Parathyroid adenoma (tissue), 2 donors: ENCODE measurements at regions not wholly inside any gene's neighbourhood (a gene's known extent, or its start where the extent isn't known, plus 50 kb on each side); places are given as distances from the start of the nearest gene placed in this dataset.

Source experiments
- H2AFZ ChIP-seq: fragments of 300-600 bp; sonication (generic); one replicate; pipeline ENCODE4 v1.7.0; 2017; ENCODE audit warnings: antibody characterized with exemption, mild to moderate bottlenecking
- H3K27ac ChIP-seq: fragments of 300-600 bp; sonication (generic); one replicate; pipeline ENCODE4 v1.7.0; 2017
- H3K27me3 ChIP-seq: fragments of 300-600 bp; sonication (generic); one replicate; pipeline ENCODE4 v1.7.0; 2017; ENCODE audit warnings: low read length; ENCODE audit not compliant: control insufficient read depth, insufficient read depth
- H3K36me3 ChIP-seq: fragments of 300-600 bp; sonication (generic); one replicate; pipeline ENCODE4 v1.7.0; 2017; ENCODE audit warnings: low read length; ENCODE audit not compliant: control insufficient read depth, insufficient read depth
- H3K4me1 ChIP-seq: fragments of 300-600 bp; sonication (generic); one replicate; pipeline ENCODE4 v1.7.0; 2017; ENCODE audit warnings: control low read depth
- H3K4me2 ChIP-seq: fragments of 300-600 bp; sonication (generic); one replicate; pipeline ENCODE4 v1.7.0; 2017; ENCODE audit warnings: low read length
- H3K4me3 ChIP-seq: fragments of 300-600 bp; sonication (generic); one replicate; pipeline ENCODE4 v1.7.0; 2017; ENCODE audit warnings: low read depth, low read length
- H3K79me2 ChIP-seq: fragments of 300-600 bp; sonication (generic); one replicate; pipeline ENCODE4 v1.7.0; 2017; ENCODE audit warnings: control low read depth
- H3K9ac ChIP-seq: fragments of 300-600 bp; sonication (generic); one replicate; pipeline ENCODE4 v1.7.0; 2017; ENCODE audit warnings: mild to moderate bottlenecking
- H3K9me3 ChIP-seq: fragments of 300-600 bp; sonication (generic); one replicate; pipeline ENCODE4 v1.7.0; 2017; ENCODE audit warnings: low read length; ENCODE audit not compliant: control insufficient read depth
- TF ChIP-seq, protein P1 (sequence below): fragments of 300-600 bp; sonication (generic); IDR thresholded peaks from one replicate; pipeline ENCODE4 v1.7.0; 2017; ENCODE audit warnings: antibody characterized with exemption, mild to moderate bottlenecking
- donor health status: primary hyperparathyroidism.

DNA sequence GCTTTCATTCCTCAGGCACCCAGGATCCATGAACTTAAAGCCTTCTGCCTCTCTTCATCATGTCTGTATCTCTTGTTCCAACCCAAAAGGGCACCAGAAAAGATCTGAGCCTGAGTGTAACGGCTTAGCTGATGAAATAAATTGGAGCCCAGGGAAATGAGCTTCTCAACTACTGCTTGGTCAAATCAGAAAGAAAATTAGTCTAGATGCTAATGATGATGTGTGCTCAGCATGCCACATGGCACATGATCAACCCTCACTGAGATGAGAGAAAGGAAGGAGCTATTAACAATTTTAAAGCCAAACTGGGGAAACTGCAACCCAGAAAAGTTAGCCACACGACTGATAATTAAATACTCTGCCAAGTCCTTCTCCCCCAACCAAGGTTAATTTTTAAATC is 325.7 kb downstream of the CNTN3 start:
- no peaks in the 10 kb centered on the region for H3K4me1 ChIP-seq
- H3K27ac ChIP-seq: no peak overlapping the region
- H3K79me2 ChIP-seq: no peaks in the 10 kb centered on the region
- H3K9ac ChIP-seq: no peak overlapping the region
- TF ChIP-seq, protein P1, sequence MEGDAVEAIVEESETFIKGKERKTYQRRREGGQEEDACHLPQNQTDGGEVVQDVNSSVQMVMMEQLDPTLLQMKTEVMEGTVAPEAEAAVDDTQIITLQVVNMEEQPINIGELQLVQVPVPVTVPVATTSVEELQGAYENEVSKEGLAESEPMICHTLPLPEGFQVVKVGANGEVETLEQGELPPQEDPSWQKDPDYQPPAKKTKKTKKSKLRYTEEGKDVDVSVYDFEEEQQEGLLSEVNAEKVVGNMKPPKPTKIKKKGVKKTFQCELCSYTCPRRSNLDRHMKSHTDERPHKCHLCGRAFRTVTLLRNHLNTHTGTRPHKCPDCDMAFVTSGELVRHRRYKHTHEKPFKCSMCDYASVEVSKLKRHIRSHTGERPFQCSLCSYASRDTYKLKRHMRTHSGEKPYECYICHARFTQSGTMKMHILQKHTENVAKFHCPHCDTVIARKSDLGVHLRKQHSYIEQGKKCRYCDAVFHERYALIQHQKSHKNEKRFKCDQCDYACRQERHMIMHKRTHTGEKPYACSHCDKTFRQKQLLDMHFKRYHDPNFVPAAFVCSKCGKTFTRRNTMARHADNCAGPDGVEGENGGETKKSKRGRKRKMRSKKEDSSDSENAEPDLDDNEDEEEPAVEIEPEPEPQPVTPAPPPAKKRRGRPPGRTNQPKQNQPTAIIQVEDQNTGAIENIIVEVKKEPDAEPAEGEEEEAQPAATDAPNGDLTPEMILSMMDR: no peak
- no peak overlapping the region for H3K4me2 ChIP-seq
- no peak overlapping the region for H3K4me3 ChIP-seq
- H3K9me3 ChIP-seq: no peaks in the 10 kb centered on the region
- H3K36me3 ChIP-seq: no peaks in the 10 kb centered on the region
- H2AFZ ChIP-seq: no peak overlapping the region
- H3K27me3 ChIP-seq: no peaks in the 10 kb centered on the region

DNA sequence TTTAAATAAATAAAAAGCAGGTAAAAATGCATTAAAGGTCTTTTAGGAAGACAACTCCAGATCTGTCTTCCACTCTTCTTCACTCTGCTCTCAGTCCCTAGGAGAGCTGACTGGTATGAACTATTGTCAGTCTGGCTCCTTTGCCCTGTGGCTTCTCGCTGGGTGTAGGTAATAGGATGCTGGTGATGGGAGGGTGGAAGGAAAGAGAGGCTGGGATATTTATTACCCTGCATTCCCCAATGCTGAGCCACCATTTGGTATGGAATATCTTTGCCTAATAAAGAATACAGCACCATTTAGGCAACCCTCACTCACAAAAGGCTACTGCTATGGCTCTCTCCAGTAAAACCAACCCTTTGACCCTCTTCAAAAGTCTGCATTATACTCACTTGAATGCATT is 326.9 kb downstream of the CNTN3 start:
- Histone ChIP-seq H3K9ac (no peak overlapping the region), H3K4me2 (no peak overlapping the region), H3K27me3 (no peaks in the 10 kb centered on the region), H2AFZ (no peak overlapping the region), H3K9me3 (no peaks in the 10 kb centered on the region), H3K36me3 (no peaks in the 10 kb centered on the region), H3K4me3 (no peak overlapping the region), H3K4me1 (no peaks in the 10 kb centered on the region), H3K27ac (no peak overlapping the region), H3K79me2 (no peaks in the 10 kb centered on the region)
- TF ChIP-seq, protein P1: no peak

DNA sequence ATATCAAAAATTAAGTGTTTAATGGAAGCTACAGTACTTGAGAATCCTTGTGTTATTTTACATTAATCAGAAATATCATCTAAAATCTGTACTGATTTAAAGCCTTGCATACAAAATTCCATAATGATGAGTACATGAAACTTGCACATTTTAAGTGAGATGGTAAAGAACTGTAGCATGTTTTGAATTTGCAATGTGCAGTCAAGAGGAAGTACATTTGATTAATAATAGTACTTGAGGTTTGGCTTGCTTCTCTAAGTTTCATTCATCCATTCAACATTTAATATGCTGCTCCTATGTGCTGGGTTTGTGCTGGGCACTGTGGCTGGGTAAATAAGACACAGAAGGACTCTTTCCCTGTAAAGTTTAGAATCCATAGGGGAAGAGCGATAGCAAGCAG is 332.3 kb downstream of the CNTN3 start:
- H2AFZ ChIP-seq: no peak overlapping the region
- no peak overlapping the region for H3K9ac ChIP-seq
- H3K27ac ChIP-seq: no peak overlapping the region
- no peak overlapping the region for H3K4me2 ChIP-seq
- no peaks in the 10 kb centered on the region for H3K4me1 ChIP-seq
- no peaks in the 10 kb centered on the region for H3K27me3 ChIP-seq
- TF ChIP-seq, protein P1: no peak
- no peaks in the 10 kb centered on the region for H3K79me2 ChIP-seq
- H3K9me3 ChIP-seq: no peaks in the 10 kb centered on the region
- H3K4me3 ChIP-seq: no peak overlapping the region
- H3K36me3 ChIP-seq: no peaks in the 10 kb centered on the region

DNA sequence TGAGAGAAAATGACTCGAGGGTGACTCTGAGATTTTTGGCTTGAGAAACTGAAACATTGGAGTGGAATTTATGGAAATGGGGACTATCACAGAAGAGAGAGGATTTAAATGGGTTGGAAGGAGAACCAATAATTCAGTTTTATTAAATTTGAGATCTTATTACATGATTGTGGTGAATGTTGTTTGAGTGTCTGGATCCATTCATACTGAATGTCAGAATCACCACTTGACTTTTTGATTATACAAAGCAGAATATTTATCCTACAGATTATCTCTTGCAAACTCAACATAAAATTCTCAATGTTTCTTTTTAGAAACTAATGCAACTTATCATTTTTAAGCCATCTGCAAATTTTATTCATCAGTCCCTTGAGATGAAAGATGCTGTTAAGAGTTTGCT is 332.8 kb downstream of the CNTN3 start:
- no peak overlapping the region for H3K4me2 ChIP-seq
- H3K4me1 ChIP-seq: no peaks in the 10 kb centered on the region
- H3K27me3 ChIP-seq: no peaks in the 10 kb centered on the region
- H2AFZ ChIP-seq: no peak overlapping the region
- no peaks in the 10 kb centered on the region for H3K79me2 ChIP-seq
- no peak overlapping the region for H3K4me3 ChIP-seq
- H3K9me3 ChIP-seq: no peaks in the 10 kb centered on the region
- H3K27ac ChIP-seq: no peak overlapping the region
- H3K9ac ChIP-seq: no peak overlapping the region
- H3K36me3 ChIP-seq: no peaks in the 10 kb centered on the region
- TF ChIP-seq, protein P1: no peak

DNA sequence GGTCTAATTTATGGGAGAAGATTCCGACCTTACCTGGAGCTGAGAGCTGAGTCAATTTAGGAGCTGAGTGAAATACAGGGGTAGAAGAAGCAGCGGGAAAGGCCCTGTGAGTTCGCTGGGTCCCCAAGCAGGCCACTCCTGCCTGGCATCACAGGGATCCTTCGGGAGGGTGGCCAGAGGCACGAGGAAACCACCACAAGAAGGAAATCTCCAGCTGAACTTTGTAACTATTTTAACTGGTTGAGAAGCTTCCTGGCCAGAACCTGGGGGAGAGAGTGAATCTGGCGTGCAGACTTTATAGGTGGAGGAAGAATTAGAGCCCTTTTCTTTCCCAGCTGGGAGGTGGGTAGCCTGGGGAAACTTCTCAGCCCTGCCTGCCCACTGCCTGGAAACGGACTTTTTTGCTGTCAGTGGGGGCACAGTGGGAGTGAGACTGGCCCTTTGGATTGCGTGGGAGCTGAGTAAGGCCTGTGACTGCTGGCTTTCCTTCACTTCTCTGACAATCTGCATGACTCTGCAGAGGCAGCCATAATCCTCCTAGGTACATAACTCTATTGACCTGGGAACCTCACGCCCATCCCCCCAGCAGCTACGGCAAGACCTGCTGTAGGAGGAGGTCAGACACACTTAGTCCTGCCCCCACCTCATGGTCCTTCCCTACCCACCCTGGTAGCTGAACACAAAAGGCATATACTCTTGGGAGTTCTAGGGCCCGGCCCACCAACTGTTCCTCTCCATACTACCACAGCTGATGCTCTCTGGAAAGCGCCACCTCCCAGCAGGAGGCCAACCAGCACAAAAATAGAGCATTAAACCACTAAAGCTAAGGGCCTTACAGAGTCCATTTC is 340.7 kb downstream of the CNTN3 start:
- TF ChIP-seq, protein P1: no peak
- Histone ChIP-seq H3K27ac (no peak overlapping the region), H3K9me3 (no peaks in the 10 kb centered on the region), H3K9ac (no peak overlapping the region), H3K4me1 (no peaks in the 10 kb centered on the region), H3K4me3 (no peak overlapping the region), H3K27me3 (no peaks in the 10 kb centered on the region), H3K36me3 (no peaks in the 10 kb centered on the region), H2AFZ (no peak overlapping the region), H3K79me2 (no peaks in the 10 kb centered on the region), H3K4me2 (no peak overlapping the region)
